Skeletal muscle cell (primary cell): ENCODE measurements at regions not wholly inside any gene's neighbourhood (a gene's known extent, or its start where the extent isn't known, plus 50 kb on each side); places are given as distances from the start of the nearest gene placed in this dataset.
"Not testable (repeated sequence)": the region's sequence is repeated elsewhere in the genome, so short reads cannot be mapped to it uniquely, and the experiment has no call there.

Source experiments
- DNase-seq: peaks from one replicate; pipeline ENCODE4 v3.0.0-alpha.2; 2010; ENCODE audit warnings: low read depth
- H3K4me3 ChIP-seq: 2 replicates; pipeline ENCODE4 v1.5.1; 2011; ENCODE audit warnings: low read depth, mild to moderate bottlenecking, control low read depth, low read length, moderate library complexity

DNA sequence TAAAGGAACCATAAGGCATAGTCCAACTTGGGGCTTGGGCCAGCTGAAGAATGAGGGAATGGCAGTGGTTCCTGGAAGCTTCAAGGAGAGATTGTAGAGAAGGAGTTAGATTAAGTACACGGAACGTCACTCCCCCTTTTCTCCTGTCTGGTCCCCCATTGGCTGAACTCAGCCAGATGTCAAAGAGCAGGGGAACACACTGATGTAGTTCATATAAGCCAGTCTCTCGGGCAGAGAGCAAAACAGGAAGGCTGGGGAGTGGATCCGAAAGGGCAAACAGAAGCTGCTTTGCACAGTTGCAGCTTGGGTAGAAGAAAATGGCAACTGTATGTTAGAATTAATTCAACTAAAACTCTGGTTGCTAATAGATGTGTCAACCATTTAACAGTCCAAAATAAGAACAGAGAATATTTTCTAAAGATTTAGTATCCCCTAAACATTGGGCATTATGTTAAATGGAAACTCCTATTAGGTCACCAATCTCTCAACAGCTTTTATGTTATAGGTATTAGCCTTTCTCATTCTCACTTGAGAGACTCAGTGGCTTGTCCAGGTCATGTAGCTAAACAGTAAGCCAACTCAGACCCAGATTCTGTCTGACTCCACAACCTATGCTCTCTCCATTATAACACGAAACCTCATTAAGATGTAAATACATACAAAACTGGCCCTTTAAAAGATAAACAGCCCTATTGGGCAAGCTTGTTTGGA is 600.7 kb upstream of the USP24 start:
- no peak overlapping the region for H3K4me3 ChIP-seq
- no peak for DNase-seq

DNA sequence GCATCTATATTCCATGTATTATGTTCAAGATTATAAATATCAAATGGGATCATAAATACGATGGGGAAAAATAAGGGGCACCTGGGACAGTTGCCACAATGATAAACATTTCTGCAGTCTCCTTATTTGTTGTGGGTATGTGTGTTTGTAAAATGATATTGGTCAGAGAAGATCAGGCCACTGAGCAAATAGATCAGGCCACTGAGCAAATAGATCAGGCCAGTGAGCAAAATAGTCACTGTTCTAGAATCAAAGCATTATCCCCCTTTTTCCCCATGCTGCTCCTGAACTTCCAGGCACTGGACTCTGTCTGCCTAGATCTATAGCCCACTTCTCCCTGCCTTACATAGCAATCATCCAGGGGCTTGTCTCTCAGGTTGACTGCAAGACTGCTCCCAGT is 599.8 kb upstream of the USP24 start:
- no peak for DNase-seq
- H3K4me3 ChIP-seq, result no peak overlapping the region

DNA sequence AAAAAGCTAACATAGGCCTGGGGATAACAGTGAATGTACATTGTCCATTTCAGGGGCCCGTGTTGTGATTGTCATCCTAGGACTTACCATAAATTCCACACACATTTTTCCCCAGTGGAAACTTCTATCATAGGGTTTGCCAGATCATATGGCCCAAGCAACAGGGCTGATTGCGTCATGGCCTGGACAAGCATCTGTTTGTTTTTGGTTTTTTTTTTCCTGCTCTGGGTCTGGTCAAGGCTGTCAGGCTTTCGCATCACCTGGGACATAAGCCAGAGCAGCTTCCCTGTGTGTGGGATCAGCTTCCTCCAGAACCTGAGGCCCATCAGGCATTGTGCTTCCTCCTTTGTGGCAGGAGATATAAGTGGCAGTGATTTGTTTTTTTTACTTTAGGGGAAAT is 598.5 kb upstream of the USP24 start:
- no peak overlapping the region for H3K4me3 ChIP-seq
- peak; percentile 83 for DNase-seq

DNA sequence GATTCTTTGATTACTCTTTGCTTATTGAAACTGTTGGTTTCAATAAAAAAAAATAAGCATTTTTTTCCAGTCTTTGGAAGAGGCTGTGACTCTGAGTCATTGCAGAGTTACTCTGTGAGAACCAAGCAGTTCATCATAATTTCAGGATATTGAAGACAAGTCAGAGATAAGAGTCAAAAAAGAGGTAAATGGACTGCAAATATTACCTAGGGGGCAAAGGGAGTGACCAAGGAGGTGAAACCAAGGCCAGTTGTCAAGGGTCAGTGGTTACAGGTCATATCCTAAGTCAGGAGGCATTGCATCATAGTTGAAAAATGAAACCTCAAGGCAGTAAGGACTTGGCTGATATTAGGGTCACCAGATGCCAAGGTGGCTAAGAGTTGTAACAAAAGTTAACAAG is 597.1 kb upstream of the USP24 start:
- DNase-seq, result no peak
- H3K4me3 ChIP-seq, result no peak overlapping the region

DNA sequence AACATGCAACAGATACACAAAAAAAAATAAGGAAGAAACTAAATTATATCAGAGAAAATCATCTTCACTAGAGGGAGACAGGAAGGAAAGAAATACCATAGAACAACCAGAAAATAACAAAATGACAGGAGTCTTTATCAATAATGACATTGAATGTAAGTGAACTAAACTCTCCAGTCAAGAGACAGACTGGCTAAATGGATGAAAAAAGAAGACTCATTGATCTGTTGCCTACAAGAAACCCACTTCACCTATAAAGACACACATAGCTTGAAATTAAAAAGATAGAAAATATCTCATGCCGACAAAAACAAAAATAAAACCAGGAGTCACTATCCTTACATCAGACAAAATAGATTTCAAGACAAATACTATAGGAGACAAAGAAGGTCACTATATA is 593.1 kb upstream of the USP24 start:
- no peak for DNase-seq
- no peak overlapping the region for H3K4me3 ChIP-seq

DNA sequence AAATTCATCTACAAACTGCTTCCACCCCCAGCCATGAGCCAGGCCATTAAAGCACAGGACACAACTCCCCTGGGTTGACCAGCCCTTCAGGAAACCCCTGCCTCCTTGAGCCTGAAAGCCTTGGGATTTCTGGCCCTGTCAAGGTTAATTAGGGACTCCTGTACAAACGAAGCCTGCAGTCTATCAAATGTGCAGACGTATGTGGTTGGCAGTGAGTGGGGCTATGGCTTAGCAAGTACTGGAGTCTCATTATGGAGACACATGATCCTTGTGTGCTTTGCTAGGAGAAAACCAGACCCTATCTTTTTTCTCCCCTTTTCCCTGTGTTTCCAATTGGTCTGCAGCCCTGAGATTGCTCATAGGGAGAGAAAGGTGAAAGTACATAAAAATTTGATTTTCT is 588.3 kb upstream of the USP24 start:
- no peak overlapping the region for H3K4me3 ChIP-seq
- DNase-seq, result no peak

DNA sequence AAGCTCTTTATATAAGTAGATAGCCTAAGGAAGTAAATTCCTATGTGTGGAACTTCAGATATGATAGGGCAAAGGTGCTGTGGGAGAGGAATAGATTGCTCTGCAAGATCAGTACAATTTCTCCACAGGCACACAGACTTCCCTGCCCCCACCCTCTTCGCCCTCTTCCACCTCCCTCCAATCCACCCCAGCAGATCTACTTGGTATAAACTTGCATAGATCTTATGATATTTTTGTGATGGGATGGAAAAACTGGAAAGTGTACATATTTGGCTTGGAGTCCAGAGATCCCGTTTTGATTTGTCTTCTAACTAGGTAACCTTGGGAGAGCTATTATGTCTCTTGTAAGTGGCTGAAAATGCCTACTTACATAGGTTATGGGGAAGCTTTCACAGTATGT is 586.3 kb upstream of the USP24 start:
- no peak overlapping the region for H3K4me3 ChIP-seq
- no peak for DNase-seq

DNA sequence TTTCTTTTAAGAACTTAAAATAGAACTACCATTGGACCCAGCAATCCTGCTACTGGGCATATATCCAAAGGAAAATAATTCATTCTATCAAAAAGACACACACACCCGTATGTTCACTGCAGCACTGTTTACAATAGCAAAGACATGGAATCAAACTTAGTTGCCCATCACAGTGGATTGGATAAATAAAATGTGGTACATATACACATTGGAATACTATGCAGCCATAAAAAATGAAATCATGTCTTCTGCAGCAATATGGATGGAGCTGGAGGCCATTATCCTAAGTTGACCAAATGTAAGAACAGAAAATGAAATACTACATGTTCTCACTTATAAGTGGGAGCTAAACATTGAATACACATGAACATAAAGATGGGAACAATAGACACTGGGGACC is 585.3 kb upstream of the USP24 start:
- no peak overlapping the region for H3K4me3 ChIP-seq
- no peak for DNase-seq

DNA sequence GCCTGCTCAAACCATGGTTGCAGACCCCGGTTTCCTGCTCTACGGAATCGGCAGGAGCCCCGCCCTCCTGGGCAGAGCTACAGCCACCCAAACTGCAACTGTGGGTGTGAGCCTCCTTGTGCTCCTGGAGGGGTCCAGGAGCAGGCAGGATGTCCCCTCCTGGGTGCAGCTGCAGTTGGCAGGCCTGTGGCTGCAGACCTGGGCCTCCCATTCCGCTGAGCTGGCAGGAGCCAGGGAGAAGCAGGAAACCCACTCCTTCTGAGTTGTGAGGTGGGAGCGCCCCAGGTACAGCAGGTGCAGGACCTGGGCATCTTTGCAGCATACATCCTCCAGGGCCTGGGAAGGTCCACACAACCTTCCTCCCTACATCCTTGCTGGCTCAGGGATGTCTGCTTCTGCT is 578.7 kb upstream of the USP24 start:
- DNase-seq, result no peak
- H3K4me3 ChIP-seq, result no peak overlapping the region

DNA sequence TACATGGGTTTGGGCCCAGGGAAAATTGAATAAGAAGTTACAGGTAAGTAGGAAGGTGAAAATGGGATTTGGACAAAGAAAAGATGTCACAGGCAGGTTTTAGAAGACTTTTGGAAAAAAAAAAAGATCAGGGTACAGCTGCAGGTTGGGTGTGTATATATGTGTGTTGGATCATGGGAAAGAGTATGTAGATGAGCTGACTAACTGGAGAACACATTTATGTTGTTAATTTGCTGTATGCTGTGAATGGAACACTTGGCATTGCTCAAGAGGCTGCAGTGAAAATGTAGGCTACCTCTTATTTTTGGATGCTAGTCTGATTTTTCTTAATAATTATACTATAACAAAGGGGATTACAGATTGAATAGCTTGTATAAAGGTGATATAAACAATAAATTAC is 577.7 kb upstream of the USP24 start:
- no peak for DNase-seq
- no peak overlapping the region for H3K4me3 ChIP-seq

DNA sequence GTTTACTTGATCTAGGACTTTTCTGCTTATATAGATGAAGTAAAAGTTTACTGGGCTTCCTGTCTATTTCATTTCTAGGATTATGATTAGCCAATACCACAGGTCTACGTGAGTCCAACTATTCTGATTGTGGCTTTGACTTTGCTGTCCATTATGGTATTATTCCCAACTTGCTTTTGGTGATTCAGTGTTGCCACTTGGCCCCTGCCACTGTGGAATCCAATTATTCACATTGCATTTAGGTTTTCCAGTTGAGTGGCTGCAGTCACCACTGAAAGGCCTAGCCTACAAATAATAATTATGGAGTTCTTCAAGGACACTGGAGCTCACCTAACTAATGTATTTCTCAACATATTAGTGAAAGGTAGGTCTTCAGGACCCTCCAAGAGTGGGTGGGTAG is 574.3 kb upstream of the USP24 start:
- H3K4me3 ChIP-seq, result no peak overlapping the region
- DNase-seq, result no peak

DNA sequence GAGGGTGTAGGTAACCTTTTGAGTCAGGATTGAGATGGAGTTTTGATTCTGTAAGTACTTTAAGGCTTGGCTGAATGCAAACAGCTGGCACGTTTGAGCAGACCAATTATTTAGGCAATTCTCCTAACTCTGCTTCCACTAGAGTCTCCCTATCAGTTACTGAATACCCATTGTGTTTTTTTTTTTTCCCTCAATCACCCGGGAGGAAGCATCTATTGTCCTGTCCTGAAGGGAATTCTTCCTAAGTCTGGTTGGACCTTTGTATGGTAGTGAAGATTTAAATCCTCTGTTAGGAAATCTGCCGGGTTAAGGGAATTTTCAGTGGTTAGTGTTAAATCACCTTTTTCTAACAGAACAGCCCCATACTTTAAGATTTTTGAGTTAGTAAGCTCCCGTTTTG is 571.2 kb upstream of the USP24 start:
- H3K4me3 ChIP-seq, result no peak overlapping the region
- DNase-seq, result no peak

DNA sequence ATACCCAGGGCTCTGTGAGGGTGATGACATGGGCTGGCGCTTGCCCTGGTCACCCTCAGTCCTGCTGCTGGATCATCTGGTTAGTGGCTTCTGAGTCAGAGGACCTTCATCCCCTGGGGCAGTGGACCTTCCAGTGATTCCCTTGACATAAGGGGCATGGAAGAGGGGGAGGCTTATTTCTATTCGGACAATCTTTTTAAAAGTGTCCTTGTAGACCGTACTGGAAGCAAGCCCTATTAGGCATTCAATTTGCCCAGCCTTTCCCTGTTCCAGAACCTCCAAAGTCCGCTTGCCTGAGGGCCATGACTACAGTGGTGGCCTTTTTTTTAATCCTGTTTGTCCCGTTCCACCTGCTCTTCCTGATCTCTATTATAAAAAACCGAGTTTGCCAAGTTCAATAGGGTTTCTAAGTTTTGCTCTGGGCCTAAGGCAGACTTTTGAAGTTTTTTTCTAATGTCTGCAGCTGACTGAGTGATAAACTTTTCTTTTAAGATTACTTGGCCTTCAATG is 569.8 kb upstream of the USP24 start:
- DNase-seq, H3K4me3 ChIP-seq: not testable (repeated sequence)

DNA sequence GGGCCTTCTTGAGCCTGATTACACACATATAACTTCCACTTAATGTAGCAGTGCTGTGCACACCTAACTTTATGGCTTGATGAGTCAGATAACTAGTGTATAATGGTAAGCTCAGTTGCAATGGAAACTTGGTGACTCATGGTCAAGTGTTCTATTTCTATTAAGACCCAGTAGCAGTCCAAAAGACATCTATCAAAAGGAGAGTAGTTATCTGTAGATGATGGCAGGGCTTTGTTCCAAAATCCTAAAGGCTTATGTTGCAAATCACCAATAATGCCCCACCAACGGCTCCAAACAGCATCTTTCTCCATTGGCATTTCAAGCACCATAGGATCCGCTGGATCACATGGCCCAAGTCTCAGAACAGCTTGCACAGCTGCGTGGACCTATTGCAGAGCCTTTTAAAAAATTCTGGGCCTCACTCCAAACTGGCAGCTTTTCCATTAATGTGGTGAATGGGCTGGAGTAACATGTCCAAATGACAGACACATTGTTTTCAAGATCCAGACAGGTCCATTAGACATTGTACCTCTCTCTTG is 566.8 kb upstream of the USP24 start:
- H3K4me3 ChIP-seq, result no peak overlapping the region
- DNase-seq, result peak; percentile 82

DNA sequence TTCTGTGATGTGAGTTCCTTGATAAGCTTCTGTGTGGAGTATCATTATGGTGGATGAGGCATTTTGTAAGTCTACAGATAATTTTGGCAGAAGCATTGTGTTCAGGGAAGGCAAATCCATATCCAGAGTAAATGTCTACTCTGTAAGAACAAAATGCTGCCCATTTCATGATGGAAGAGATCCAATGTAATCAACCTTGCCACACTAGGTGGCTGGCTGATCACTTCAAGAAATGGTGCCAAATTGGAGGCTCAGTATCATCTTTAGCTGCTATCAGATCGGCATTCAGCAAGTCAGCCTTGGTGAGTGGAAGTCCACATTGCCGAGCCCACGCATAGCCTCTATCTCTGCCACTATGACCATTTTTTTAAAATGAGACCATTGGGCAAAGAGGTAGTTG is 565.8 kb upstream of the USP24 start:
- H3K4me3 ChIP-seq, result no peak overlapping the region
- DNase-seq, result no peak

DNA sequence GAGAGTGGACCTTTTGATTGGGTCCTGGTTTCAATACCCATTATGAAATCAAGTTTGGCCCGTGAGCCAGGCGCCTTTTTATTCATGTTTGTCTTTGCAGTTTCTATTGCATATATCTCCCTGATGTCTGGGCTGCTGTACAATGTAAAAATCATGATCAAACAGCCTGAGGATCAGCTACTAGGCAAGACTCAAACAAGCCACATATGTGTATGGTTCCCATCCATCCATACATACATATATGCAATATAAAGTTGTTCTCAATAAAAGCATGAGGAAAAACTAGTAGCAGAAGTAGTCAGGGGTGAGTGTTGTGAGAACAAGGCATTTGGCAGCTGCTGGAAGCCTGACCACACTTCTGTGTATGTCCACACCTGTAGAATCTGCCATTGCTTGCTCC is 562.4 kb upstream of the USP24 start:
- no peak for DNase-seq
- no peak overlapping the region for H3K4me3 ChIP-seq

DNA sequence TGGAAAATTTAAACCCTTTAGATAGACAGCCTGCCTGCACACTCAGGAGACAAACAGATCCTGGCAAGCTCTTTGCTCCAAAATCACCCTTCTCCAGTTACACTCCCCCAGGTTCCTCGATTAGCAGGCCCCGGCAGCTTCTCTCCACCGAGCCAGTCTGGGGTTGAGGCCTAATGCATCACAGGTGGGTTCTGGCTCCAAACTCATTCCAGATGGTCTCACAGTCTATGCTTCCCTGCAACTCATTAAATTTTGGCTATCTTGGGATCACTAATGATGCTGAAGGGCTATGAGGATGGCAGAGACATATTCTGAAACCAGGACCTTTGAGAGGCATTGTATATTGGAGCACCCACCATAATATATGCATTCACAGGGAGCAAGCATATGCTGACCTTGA is 559.8 kb upstream of the USP24 start:
- DNase-seq, result no peak
- H3K4me3 ChIP-seq, result no peak overlapping the region

DNA sequence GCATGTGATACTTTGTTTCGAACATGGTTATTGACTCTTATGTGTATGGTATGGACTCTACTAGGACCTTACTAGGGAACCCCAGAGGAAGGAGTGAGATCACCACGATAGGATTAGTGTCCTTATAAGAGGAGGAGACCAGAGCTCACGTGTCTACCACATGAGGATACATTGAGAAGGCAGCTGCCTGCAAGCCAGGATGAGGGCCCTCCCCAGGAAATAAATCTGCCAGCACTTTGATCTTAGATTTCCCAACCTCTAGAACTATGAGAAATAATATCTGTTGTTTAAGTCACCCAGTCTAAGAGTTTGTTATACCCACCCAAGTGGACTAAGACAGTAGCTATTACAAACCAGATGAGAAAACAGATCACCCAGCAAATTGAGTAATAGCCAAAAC is 559.3 kb upstream of the USP24 start:
- no peak for DNase-seq
- H3K4me3 ChIP-seq, result no peak overlapping the region

DNA sequence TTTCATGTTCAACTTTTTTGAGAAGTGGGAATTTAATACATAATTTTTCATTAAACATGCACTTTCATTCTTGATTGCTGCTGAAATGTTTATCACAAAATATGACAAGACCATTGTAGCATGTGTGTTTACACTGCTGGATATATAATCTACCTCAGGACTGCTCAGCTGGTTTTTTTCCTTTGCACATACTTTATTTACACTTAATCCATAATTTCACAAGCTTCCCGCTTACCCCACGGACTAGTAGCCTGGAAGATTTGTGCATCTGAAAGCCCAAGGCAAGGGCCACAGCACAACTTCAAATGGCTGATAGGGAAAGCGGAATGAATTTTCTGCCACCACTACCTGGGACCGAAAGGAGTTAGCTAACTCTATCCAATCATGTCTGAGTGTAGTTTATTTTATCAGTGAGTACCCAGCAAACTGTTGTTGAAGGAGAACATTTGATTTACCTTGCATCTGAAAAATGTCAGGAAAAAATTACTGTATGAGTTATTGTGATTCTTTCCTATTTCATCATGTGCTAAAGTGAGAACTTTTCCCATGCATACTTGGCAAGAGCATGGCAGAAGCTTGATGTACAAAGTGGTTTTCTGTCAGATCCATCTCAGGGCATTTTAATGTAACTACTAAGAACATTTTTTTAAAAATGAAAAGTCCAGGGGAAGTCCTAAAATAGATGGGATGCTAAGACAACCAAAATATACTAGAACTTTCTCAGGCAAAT is 558.2 kb upstream of the USP24 start:
- no peak overlapping the region for H3K4me3 ChIP-seq
- DNase-seq, result no peak

DNA sequence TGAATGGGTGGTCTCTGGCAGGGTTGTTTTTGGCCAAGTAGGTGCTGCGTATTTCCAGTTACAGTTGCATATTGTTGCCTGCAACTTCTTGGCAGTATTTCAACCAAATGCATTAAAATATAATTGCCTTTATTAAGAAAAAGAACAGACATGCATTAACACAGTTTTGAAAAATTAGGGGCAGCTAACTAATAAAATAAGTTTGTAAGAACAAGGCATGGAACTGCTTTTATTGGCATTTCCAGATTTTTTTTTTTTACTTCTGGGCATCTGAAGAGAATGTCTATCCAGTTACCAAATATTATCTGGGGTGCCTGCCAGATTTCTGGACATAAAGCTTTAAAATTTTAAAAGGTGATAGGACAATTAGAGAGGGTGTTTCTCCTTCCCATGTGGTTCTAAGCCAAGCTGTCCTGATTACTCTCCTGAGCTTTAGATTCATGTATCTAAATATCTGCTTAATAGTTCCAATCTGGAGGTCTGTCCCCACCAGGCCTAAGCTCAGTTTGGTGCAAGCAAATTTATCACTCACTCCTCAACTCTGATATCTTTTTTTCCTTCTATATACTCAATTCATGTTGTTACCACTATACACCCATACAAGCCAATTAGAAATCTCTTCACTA is 553.3 kb upstream of the USP24 start:
- DNase-seq, result no peak

DNA sequence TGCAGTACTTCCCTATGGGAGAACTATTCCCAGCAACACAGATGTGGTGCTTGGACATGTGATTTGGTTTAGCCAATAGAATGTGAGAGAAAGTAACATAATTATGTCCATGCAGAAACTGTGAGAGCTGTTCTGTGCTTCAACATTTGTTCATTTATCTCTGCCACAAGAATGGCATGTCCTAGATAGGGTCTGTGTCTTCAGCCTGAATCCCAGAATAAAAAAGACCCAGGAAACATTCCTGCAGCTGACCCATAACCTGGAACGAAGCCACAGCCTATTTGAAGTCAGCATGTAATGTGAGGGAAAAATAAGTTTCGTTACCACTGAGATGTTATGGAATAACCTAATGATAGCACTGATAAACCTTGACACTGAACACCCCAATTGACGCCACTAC is 552.0 kb upstream of the USP24 start:
- no peak overlapping the region for H3K4me3 ChIP-seq
- DNase-seq, result no peak

More for the DNA sequence above, 553.3 kb upstream of the USP24 start:
- H3K4me3 ChIP-seq, result no peak overlapping the region
